Tibial nerve (tissue), 4 donors: ENCODE measurements at regions not wholly inside any gene's neighbourhood (a gene's known extent, or its start where the extent isn't known, plus 50 kb on each side); places are given as distances from the start of the nearest gene placed in this dataset.
A peak's percentile ranks its signal among the peaks of the same experiment; 100 is the strongest.

Experiments used
- DNase-seq, 2 donors: peaks; one replicate each; pipeline ENCODE4 v3.0.0-alpha.2; 2019; ENCODE audit warnings: low spot score in 2 of 2
- H3K27ac ChIP-seq, 4 donors: fragments of 200-600 bp; sonication (generic) in 3 of 4; one replicate each; pipeline ENCODE4 v1.5.1; 2017 to 2019; ENCODE audit warnings: mild to moderate bottlenecking in 1 of 4
- H3K27me3 ChIP-seq, 2 donors: fragments of 200-600 bp; sonication (generic) in 1 of 2; one replicate each; pipeline versions ENCODE4 v1.5.1 to v1.6.0; 2017 to 2019
- H3K36me3 ChIP-seq, 3 donors: fragments of 200-600 bp; sonication (generic); one replicate each; pipeline ENCODE4 v1.5.1; 2018 to 2019
- H3K4me1 ChIP-seq, 4 donors: fragments of 200-600 bp; sonication (generic) in 3 of 4; one replicate each; pipeline ENCODE4 v1.5.1; 2017 to 2019
- H3K4me3 ChIP-seq, 4 donors: fragments of 200-600 bp; sonication (generic) in 3 of 4; one replicate each; pipeline ENCODE4 v1.5.1; 2017 to 2019; ENCODE audit warnings: mild to moderate bottlenecking in 1 of 4, moderate library complexity in 1 of 4
- H3K9me3 ChIP-seq, 4 donors: fragments of 200-600 bp; sonication (generic) in 3 of 4; one replicate each; pipeline ENCODE4 v1.5.1; 2017 to 2019
- CTCF ChIP-seq, 5 experiments: fragments of 200-600 bp in 3 of 5; fragments of 450-650 bp in 2 of 5; sonication (generic) in 3 of 5; IDR thresholded peaks; one replicate each; pipeline ENCODE4 v1.5.1; 2016 to 2019; ENCODE audit warnings: antibody characterized with exemption in 5 of 5, mild to moderate bottlenecking in 3 of 5, moderate library complexity in 2 of 5
- EP300 ChIP-seq, 2 donors: sonication (generic); formaldehyde crosslinking; IDR thresholded peaks; one replicate each; pipeline ENCODE4 v1.6.1; 2017; ENCODE audit warnings: antibody characterized with exemption in 2 of 2, mild to moderate bottlenecking in 1 of 2
- POLR2A ChIP-seq, 2 donors: fragments of 450-650 bp; IDR thresholded peaks; one replicate each; pipeline ENCODE4 v1.6.1; 2017; ENCODE audit warnings: antibody characterized with exemption in 2 of 2, mild to moderate bottlenecking in 2 of 2, moderate library complexity in 2 of 2
- WGBS, 2 donors: methylation state at CpG; one replicate each; pipeline ENCODE4 v1.1.5; 2018; 5-methylcytosine and 5-hydroxymethylcytosine counted together

- peak overlapping the region in 2 of 4 donors; percentile 15 to 55 for H3K27ac ChIP-seq
- H3K4me1 ChIP-seq: peaks cover 0 to 15% (median 0%) of the 10 kb centered on the region in 4 donors
- no peaks in the 10 kb centered on the region for H3K36me3 ChIP-seq
- no peaks in the 10 kb centered on the region for H3K27me3 ChIP-seq
- WGBS, 2 donors: 60 to 67% methylated on average over 2 of the region's 2 CpGs
- DNase-seq: no peak
- TF ChIP-seq CTCF (IDR thresholded peaks at IDR 0.05) (no peak), EP300 (IDR thresholded peaks at IDR 0.05) (no peak)
- peaks cover 0 to 8% (median 0%) of the 10 kb centered on the region in 4 donors for H3K9me3 ChIP-seq
- H3K4me3 ChIP-seq: no peak overlapping the region
Measured at GRCh38 chr14:85129921-85130320, 400.0 kb upstream of the FLRT2 start.

- WGBS, 2 donors: 74 to 85% methylated on average over 2 of the region's 2 CpGs
- TF ChIP-seq POLR2A (IDR thresholded peaks at IDR 0.05): no peak
- TF ChIP-seq EP300 (IDR thresholded peaks at IDR 0.05): no peak
- no peak for TF ChIP-seq CTCF (IDR thresholded peaks at IDR 0.05)
- peak overlapping the region in 2 of 4 donors; percentile 8 to 55 for H3K27ac ChIP-seq
- no peak overlapping the region for H3K4me3 ChIP-seq
- peaks cover 0 to 15% (median 0%) of the 10 kb centered on the region in 4 donors for H3K4me1 ChIP-seq
- DNase-seq: no peak
- peaks cover 0 to 8% (median 0%) of the 10 kb centered on the region in 4 donors for H3K9me3 ChIP-seq
- H3K27me3 ChIP-seq: no peaks in the 10 kb centered on the region
- H3K36me3 ChIP-seq: no peaks in the 10 kb centered on the region
Measured at GRCh38 chr14:85131226-85131922, 398.6 kb upstream of the FLRT2 start.

GRCh38 chr14:85142982-85143381 is 387.0 kb upstream of the FLRT2 start:
- WGBS, 2 donors: 38 to 63% methylated on average over 1 of the region's 1 CpG
- DNase-seq: no peak
- H3K9me3 ChIP-seq: no peaks in the 10 kb centered on the region
- TF ChIP-seq CTCF (IDR thresholded peaks at IDR 0.05) (no peak), EP300 (IDR thresholded peaks at IDR 0.05) (no peak), POLR2A (IDR thresholded peaks at IDR 0.05) (no peak)
- H3K27ac ChIP-seq: no peak overlapping the region
- no peaks in the 10 kb centered on the region for H3K36me3 ChIP-seq
- H3K27me3 ChIP-seq: no peaks in the 10 kb centered on the region
- no peak overlapping the region for H3K4me3 ChIP-seq
- H3K4me1 ChIP-seq: peaks cover 0 to 4% (median 0%) of the 10 kb centered on the region in 4 donors

GRCh38 chr14:85146779-85147178 is 383.2 kb upstream of the FLRT2 start:
- H3K4me3 ChIP-seq: no peak overlapping the region
- 80% methylated on average over 3 of the region's 3 CpGs for WGBS, 2 donors
- H3K27ac ChIP-seq: no peak overlapping the region
- TF ChIP-seq EP300 (IDR thresholded peaks at IDR 0.05): no peak
- no peak for TF ChIP-seq CTCF (IDR thresholded peaks at IDR 0.05)
- TF ChIP-seq POLR2A (IDR thresholded peaks at IDR 0.05): no peak
- H3K27me3 ChIP-seq: no peaks in the 10 kb centered on the region
- peaks cover 0 to 4% (median 0%) of the 10 kb centered on the region in 4 donors for H3K4me1 ChIP-seq
- no peaks in the 10 kb centered on the region for H3K9me3 ChIP-seq
- H3K36me3 ChIP-seq: no peaks in the 10 kb centered on the region
- no peak for DNase-seq

- Histone ChIP-seq H3K36me3 (no peaks in the 10 kb centered on the region), H3K4me3 (no peak overlapping the region), H3K27ac (no peak overlapping the region), H3K9me3 (no peaks in the 10 kb centered on the region), H3K27me3 (no peaks in the 10 kb centered on the region), H3K4me1 (no peaks in the 10 kb centered on the region)
- 38 to 46% methylated on average over 4 of the region's 4 CpGs for WGBS, 2 donors
- DNase-seq: no peak
- TF ChIP-seq POLR2A (IDR thresholded peaks at IDR 0.05): no peak
- TF ChIP-seq CTCF (IDR thresholded peaks at IDR 0.05): no peak
- TF ChIP-seq EP300 (IDR thresholded peaks at IDR 0.05): no peak
Measured at GRCh38 chr14:85150166-85150565, 379.8 kb upstream of the FLRT2 start.
